GM10266 (cell line): ENCODE measurements at regions not wholly inside any gene's neighbourhood (a gene's known extent, or its start where the extent isn't known, plus 50 kb on each side); places are given as distances from the start of the nearest gene placed in this dataset.

Experiments
- DNase-seq: peaks from one replicate; pipeline ENCODE4 v3.0.0; 2012; ENCODE audit errors: extremely low spot score
- CTCF ChIP-seq: IDR thresholded peaks from 2 replicates; pipeline ENCODE4 v1.5.1; 2012; ENCODE audit warnings: mild to moderate bottlenecking, low read depth; ENCODE audit not compliant: control insufficient read depth, insufficient read depth; ENCODE audit errors: missing control alignments

- TF ChIP-seq CTCF: no peak
- DNase-seq: no peak
Measured at GRCh38 chr2:239469106-239469960, 68.5 kb upstream of the HDAC4 start.

GRCh38 chr2:239468491-239469105, 67.8 kb upstream of the HDAC4 start:
- TF ChIP-seq CTCF: no peak
- no peak for DNase-seq

- no peak for DNase-seq
- no peak for TF ChIP-seq CTCF
Measured at GRCh38 chr2:239467956-239468490, 67.2 kb upstream of the HDAC4 start.

- DNase-seq: no peak
- TF ChIP-seq CTCF: no peak
Measured at GRCh38 chr2:239467281-239467955, 66.6 kb upstream of the HDAC4 start.

GRCh38 chr2:239466755-239467271, 66.0 kb upstream of the HDAC4 start:
- no peak for TF ChIP-seq CTCF
- DNase-seq: no peak

GRCh38 chr2:239466061-239466754, 65.4 kb upstream of the HDAC4 start:
- no peak for TF ChIP-seq CTCF
- no peak for DNase-seq
